PC-9 (cell line): ENCODE measurements at regions not wholly inside any gene's neighbourhood (a gene's known extent, or its start where the extent isn't known, plus 50 kb on each side); places are given as distances from the start of the nearest gene placed in this dataset.

Experiments used
- BruUV-seq: library from RNA; stranded (reverse); fragments of 400-500 nt; replicated peaks from 2 replicates; lab custom pipeline; 2021; lab: Mats Ljungman, UMichigan
- CTCF ChIA-PET: fragments of 300-600 bp; sonication (Branson Sonifier 250); formaldehyde crosslinking; loops from one replicate; lab custom pipeline; 2022; ENCODE audit warnings: antibody characterized with exemption; lab: Charles Lee
- POLR2A ChIA-PET: fragments of 300-600 bp; sonication (Branson Sonifier 250); formaldehyde crosslinking; loops from one replicate; lab custom pipeline; 2022; ENCODE audit warnings: antibody characterized with exemption; ENCODE audit not compliant: unreplicated experiment; lab: Charles Lee
- DNase-seq, 2 experiments: peaks; one replicate each; pipeline versions ENCODE4 v3.0.0 to v3.0.0-alpha.2; 2015 to 2022; ENCODE audit warnings: mixed read lengths in 1 of 2
- H2AFZ ChIP-seq: fragments of 200-600 bp; sonication (generic); 2 replicates; pipeline ENCODE4 v1.8.1; 2017; ENCODE audit warnings: antibody characterized with exemption
- H3F3A ChIP-seq: fragments of 200-600 bp; sonication (generic); 2 replicates; pipeline ENCODE4 v1.8.1; 2017; ENCODE audit warnings: antibody characterized with exemption, mild to moderate bottlenecking, low read depth; ENCODE audit not compliant: insufficient read depth
- H3K27ac ChIP-seq: fragments of 200-600 bp; sonication (generic); 2 replicates; pipeline ENCODE4 v1.6.1; 2016; ENCODE audit warnings: mixed run types
- H3K27me3 ChIP-seq: fragments of 200-600 bp; sonication (generic); 2 replicates; pipeline ENCODE4 v1.6.1; 2016; ENCODE audit warnings: low read depth, mixed run types; ENCODE audit not compliant: insufficient read depth
- H3K36me3 ChIP-seq: fragments of 200-600 bp; sonication (generic); 2 replicates; pipeline ENCODE4 v1.6.1; 2016; ENCODE audit warnings: low read depth, mixed run types
- H3K4me1 ChIP-seq: fragments of 200-600 bp; sonication (generic); replicated peaks from 2 replicates; pipeline ENCODE4 v1.6.1; 2016; ENCODE audit warnings: mixed run types; ENCODE audit not compliant: insufficient read depth
- H3K4me2 ChIP-seq: fragments of 200-600 bp; sonication (generic); 2 replicates; pipeline ENCODE4 v1.6.1; 2017; ENCODE audit warnings: mixed run types
- H3K4me3 ChIP-seq: fragments of 200-600 bp; sonication (generic); 2 replicates; pipeline ENCODE4 v1.6.1; 2016; ENCODE audit warnings: mixed run types
- H3K79me2 ChIP-seq: fragments of 200-600 bp; sonication (generic); 2 replicates; pipeline ENCODE4 v1.6.1; 2017; ENCODE audit warnings: low read depth, mixed run types
- H3K9me2 ChIP-seq: fragments of 200-600 bp; sonication (generic); 2 replicates; pipeline ENCODE4 v1.8.1; 2017; ENCODE audit warnings: mild to moderate bottlenecking; ENCODE audit not compliant: insufficient read depth
- H3K9me3 ChIP-seq: fragments of 200-600 bp; sonication (generic); 2 replicates; pipeline ENCODE4 v1.8.1; 2016; ENCODE audit warnings: low read depth; ENCODE audit not compliant: insufficient read depth
- H4K20me1 ChIP-seq: fragments of 200-600 bp; sonication (generic); 2 replicates; pipeline ENCODE4 v1.8.1; 2017; ENCODE audit not compliant: insufficient read depth
- EZH2 ChIP-seq: fragments of 200-600 bp; sonication (generic); IDR thresholded peaks from 2 replicates; pipeline ENCODE4 v1.8.0; 2017; ENCODE audit warnings: antibody characterized with exemption, low read depth
- intact Hi-C: fragments of 100-400 bp; cut with micrococcal nuclease; formaldehyde crosslinking; loops from one replicate; pipeline ENCODE4 v1.10.0; 2022; ENCODE audit not compliant: unreplicated experiment
- TF ChIP-seq, protein P1 (sequence below): fragments of 200-600 bp; sonication (generic); conservative IDR thresholded peaks from 2 replicates; pipeline ENCODE4 v1.6.1; 2017; ENCODE audit warnings: mixed run types, antibody characterized with exemption, mild to moderate bottlenecking, moderate library complexity

DNA sequence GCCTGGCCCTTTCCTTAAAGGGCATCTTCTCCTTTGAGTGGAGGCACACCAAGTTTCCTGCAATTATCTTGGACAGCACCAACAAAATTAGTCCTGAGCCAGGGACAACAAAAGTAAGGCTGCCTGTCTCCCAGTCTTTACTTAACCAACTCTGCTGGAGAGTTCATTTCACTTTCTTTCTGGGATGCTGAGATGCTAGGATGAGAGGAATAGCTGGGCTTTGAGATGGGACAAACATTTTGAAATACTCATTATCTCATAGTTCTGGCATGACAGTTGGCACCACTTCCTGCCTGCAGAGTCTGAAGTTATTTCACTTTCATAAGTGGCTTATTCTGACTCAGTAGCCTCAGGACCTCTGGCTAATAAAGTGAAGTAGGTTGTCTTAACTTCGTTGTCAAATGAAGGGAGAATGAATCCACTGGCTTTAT lies 157.0 kb downstream of the C9orf152 start:
- Histone ChIP-seq H3K27me3 (no peaks in the 10 kb centered on the region), H3K9me3 (no peaks in the 10 kb centered on the region), H3K4me2 (peak overlapping the region; percentile 88), H2AFZ (no peak overlapping the region), H4K20me1 (no peaks in the 10 kb centered on the region), H3K9me2 (no peaks in the 10 kb centered on the region), H3K4me1 (peaks cover 26% of the 10 kb centered on the region), H3F3A (peaks cover 17% of the 10 kb centered on the region), H3K36me3 (peaks cover 17% of the 10 kb centered on the region; the same call in 1 of the 2 replicates), H3K79me2 (peaks cover 67% of the 10 kb centered on the region), H3K4me3 (peak overlapping the region; percentile 90; the same call in 1 of the 2 replicates), H3K27ac (peak overlapping the region; percentile 49)
- no peak for TF ChIP-seq EZH2
- TF ChIP-seq, protein P1, sequence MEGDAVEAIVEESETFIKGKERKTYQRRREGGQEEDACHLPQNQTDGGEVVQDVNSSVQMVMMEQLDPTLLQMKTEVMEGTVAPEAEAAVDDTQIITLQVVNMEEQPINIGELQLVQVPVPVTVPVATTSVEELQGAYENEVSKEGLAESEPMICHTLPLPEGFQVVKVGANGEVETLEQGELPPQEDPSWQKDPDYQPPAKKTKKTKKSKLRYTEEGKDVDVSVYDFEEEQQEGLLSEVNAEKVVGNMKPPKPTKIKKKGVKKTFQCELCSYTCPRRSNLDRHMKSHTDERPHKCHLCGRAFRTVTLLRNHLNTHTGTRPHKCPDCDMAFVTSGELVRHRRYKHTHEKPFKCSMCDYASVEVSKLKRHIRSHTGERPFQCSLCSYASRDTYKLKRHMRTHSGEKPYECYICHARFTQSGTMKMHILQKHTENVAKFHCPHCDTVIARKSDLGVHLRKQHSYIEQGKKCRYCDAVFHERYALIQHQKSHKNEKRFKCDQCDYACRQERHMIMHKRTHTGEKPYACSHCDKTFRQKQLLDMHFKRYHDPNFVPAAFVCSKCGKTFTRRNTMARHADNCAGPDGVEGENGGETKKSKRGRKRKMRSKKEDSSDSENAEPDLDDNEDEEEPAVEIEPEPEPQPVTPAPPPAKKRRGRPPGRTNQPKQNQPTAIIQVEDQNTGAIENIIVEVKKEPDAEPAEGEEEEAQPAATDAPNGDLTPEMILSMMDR = no peak
- no TSS peak for BruUV-seq
- ChIA-PET POLR2A (interaction anchor here (0.6 to 0.7 kb wide), 2 partner anchors 83 to 525 kb away, joined by 3 to 13 read pairs; no protein-coding TSS in a partner anchor), CTCF (interaction anchor here (0.6 kb wide), 1 partner anchor 148 kb away, joined by 3 read pairs; no protein-coding TSS in a partner anchor)
- intact Hi-C loops = loop anchor here (2.0 kb wide), 1 partner anchor 22 kb away; no protein-coding TSS in a partner anchor
- DNase-seq = peak; percentile 54 to 88

GRCh38 chr9:110056062-110056461 lies 151.9 kb downstream of the C9orf152 start:
- CTCF ChIA-PET = no interaction called here
- Histone ChIP-seq H3K27ac (no peak overlapping the region), H4K20me1 (peaks cover 4% of the 10 kb centered on the region; the same call in 1 of the 2 replicates), H3K4me1 (peaks cover 22% of the 10 kb centered on the region), H3K4me2 (no peak overlapping the region), H3K9me3 (no peaks in the 10 kb centered on the region), H3K79me2 (peaks cover 89% of the 10 kb centered on the region), H2AFZ (no peak overlapping the region), H3F3A (peaks cover 5% of the 10 kb centered on the region; the same call in 1 of the 2 replicates), H3K27me3 (no peaks in the 10 kb centered on the region), H3K9me2 (no peaks in the 10 kb centered on the region), H3K4me3 (no peak overlapping the region), H3K36me3 (peaks cover 19% of the 10 kb centered on the region)
- POLR2A ChIA-PET = no interaction called here
- intact Hi-C loops = no loop called here
- DNase-seq = no peak
- no TSS peak for BruUV-seq
- TF ChIP-seq EZH2 = no peak
- TF ChIP-seq, protein P1 = no peak

GRCh38 chr9:110058304-110058953 lies 149.5 kb downstream of the C9orf152 start:
- intact Hi-C loops = loop anchor here (1.0 kb wide), 3 partner anchors 95 to 484 kb away; no protein-coding TSS in a partner anchor
- TF ChIP-seq EZH2 = no peak
- TF ChIP-seq, protein P1 = peak; percentile 77
- H4K20me1 ChIP-seq = peaks cover 4% of the 10 kb centered on the region; the same call in 1 of the 2 replicates
- no peaks in the 10 kb centered on the region for H3F3A ChIP-seq
- no peaks in the 10 kb centered on the region for H3K27me3 ChIP-seq
- H3K4me3 ChIP-seq = no peak overlapping the region
- 0 out of 2 replicates have a peak overlapping the region, but pooled peaks have one; percentile 9 for H3K4me2 ChIP-seq
- peaks cover 13% of the 10 kb centered on the region for H3K36me3 ChIP-seq
- peak; percentile 54 to 67 for DNase-seq
- H3K27ac ChIP-seq = peak overlapping the region; percentile 8; the same call in 1 of the 2 replicates
- H3K79me2 ChIP-seq = peaks cover 85% of the 10 kb centered on the region
- no TSS peak for BruUV-seq
- peaks cover 7% of the 10 kb centered on the region for H3K4me1 ChIP-seq
- H2AFZ ChIP-seq = no peak overlapping the region
- ChIA-PET CTCF (interaction anchor here (0.6 kb wide), 6 partner anchors 65 to 462 kb away, joined by 3 to 5 read pairs (median 3); no protein-coding TSS in a partner anchor), POLR2A (no interaction called here)
- H3K9me3 ChIP-seq = no peaks in the 10 kb centered on the region
- no peaks in the 10 kb centered on the region for H3K9me2 ChIP-seq
